Progenitor cell of endocrine pancreas (in vitro differentiated cells): ENCODE measurements at regions not wholly inside any gene's neighbourhood (a gene's known extent, or its start where the extent isn't known, plus 50 kb on each side); places are given as distances from the start of the nearest gene placed in this dataset.
"Not testable (repeated sequence)": the region's sequence is repeated elsewhere in the genome, so short reads cannot be mapped to it uniquely, and the experiment has no call there.

Experiments used
- DNase-seq: peaks from one replicate; pipeline ENCODE4 v3.0.0; 2021; ENCODE audit warnings: low spot score; ENCODE audit not compliant: unreplicated experiment
- H3K27ac Mint-ChIP-seq: 2 replicates; pipeline ENCODE4 v1.8.0; 2021; ENCODE audit warnings: mild to moderate bottlenecking, moderate library complexity, mixed read lengths
- H3K27me3 Mint-ChIP-seq: 2 replicates; pipeline ENCODE4 v1.8.0; 2021; ENCODE audit warnings: mixed read lengths
- H3K36me3 Mint-ChIP-seq: 2 replicates; pipeline ENCODE4 v1.8.0; 2022; ENCODE audit warnings: mixed read lengths; ENCODE audit not compliant: insufficient read depth
- H3K4me1 Mint-ChIP-seq: 2 replicates; pipeline ENCODE4 v1.8.0; 2021; ENCODE audit warnings: low read depth, mixed read lengths
- H3K4me3 Mint-ChIP-seq: 2 replicates; pipeline ENCODE4 v1.8.0; 2021; ENCODE audit warnings: low read depth, mild to moderate bottlenecking, moderate library complexity, mixed read lengths
- H3K9me3 Mint-ChIP-seq: 2 replicates; pipeline ENCODE4 v1.8.0; 2021; ENCODE audit warnings: low read depth, mixed read lengths
- TF ChIP-seq, protein P1 (sequence below): fragments of 200-600 bp; sonication (generic); IDR thresholded peaks from one replicate; pipeline ENCODE4 v1.5.0; 2021; ENCODE audit warnings: antibody characterized with exemption, mild to moderate bottlenecking; ENCODE audit not compliant: unreplicated experiment

GRCh38 chr3:72080095-72080494 is 295.1 kb upstream of the PROK2 start:
- H3K4me1 Mint-ChIP-seq = peaks cover 27% of the 10 kb centered on the region
- TF ChIP-seq, protein P1, sequence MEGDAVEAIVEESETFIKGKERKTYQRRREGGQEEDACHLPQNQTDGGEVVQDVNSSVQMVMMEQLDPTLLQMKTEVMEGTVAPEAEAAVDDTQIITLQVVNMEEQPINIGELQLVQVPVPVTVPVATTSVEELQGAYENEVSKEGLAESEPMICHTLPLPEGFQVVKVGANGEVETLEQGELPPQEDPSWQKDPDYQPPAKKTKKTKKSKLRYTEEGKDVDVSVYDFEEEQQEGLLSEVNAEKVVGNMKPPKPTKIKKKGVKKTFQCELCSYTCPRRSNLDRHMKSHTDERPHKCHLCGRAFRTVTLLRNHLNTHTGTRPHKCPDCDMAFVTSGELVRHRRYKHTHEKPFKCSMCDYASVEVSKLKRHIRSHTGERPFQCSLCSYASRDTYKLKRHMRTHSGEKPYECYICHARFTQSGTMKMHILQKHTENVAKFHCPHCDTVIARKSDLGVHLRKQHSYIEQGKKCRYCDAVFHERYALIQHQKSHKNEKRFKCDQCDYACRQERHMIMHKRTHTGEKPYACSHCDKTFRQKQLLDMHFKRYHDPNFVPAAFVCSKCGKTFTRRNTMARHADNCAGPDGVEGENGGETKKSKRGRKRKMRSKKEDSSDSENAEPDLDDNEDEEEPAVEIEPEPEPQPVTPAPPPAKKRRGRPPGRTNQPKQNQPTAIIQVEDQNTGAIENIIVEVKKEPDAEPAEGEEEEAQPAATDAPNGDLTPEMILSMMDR = no peak
- no peaks in the 10 kb centered on the region for H3K36me3 Mint-ChIP-seq
- peaks cover 15% of the 10 kb centered on the region for H3K9me3 Mint-ChIP-seq
- no peak for DNase-seq
- H3K4me3 Mint-ChIP-seq = no peak overlapping the region
- H3K27me3 Mint-ChIP-seq = peaks cover 4% of the 10 kb centered on the region
- H3K27ac Mint-ChIP-seq = no peak overlapping the region

DNA sequence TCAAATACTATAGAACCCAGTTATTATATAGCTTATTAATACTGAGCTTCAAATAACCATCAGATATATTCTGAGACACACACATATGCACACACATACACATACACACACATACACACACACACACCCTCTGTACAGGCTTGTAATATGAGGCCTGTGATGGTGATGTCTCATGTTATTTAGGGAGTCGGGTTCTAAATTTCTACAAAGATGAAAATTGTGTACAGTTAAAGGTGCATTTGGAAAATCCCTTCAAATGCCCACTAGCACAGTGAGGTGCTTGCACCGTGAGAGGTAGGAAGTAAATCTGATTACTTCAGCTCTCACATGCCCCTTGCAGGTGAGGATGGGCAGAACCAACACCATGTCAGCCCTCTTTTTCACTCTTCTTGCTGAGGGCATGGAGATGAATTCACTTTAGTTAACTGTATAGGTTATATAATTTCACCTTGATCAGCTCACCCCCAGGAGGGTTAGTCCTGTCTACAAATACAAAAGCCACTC is 294.5 kb upstream of the PROK2 start:
- Mint-ChIP-seq H3K9me3 (peaks cover 19% of the 10 kb centered on the region), H3K27ac (no peak overlapping the region), H3K4me1 (peaks cover 27% of the 10 kb centered on the region)

DNA sequence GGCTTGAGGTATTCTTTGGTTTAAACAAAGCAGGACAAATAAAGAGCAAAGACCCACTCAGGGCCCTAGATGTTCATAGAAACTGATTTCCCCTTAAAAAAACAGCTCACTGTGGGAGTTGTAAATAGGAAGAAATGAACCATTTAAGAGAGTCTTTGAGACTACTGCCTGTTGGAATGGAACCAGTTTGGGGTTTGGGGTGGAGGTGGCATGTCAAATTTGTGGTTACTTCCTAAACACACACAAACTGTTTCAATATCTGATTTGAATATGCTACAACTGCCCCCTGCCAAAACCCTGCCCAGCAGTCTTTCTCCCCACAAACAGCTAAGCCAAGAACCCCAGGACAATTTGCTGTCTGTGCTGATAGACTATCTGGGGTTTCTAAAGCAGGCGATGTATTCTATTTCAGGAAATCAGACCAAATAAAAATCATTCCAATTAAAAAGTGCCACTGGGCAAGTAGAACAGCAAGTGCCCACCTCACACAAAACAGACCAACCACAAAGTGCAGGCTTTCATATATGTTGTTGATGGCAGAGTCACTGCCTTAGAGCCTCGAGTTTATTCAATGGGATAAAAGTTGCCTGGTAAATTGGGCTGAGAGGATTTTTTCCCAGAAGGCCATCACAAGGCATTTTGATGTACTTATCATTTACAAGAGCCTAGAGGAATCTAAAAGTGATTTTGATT is 293.9 kb upstream of the PROK2 start:
- H3K36me3 Mint-ChIP-seq = no peaks in the 10 kb centered on the region
- peaks cover 27% of the 10 kb centered on the region for H3K4me1 Mint-ChIP-seq
- peaks cover 19% of the 10 kb centered on the region for H3K9me3 Mint-ChIP-seq
- no peak for DNase-seq
- no peak overlapping the region for H3K4me3 Mint-ChIP-seq
- TF ChIP-seq, protein P1 = no peak
- no peak overlapping the region for H3K27ac Mint-ChIP-seq
- peaks cover 4% of the 10 kb centered on the region for H3K27me3 Mint-ChIP-seq

More for the DNA sequence above, 294.5 kb upstream of the PROK2 start:
- H3K4me3 Mint-ChIP-seq = no peak overlapping the region
- H3K36me3 Mint-ChIP-seq = no peaks in the 10 kb centered on the region
- no peak for DNase-seq
- peaks cover 4% of the 10 kb centered on the region for H3K27me3 Mint-ChIP-seq
- TF ChIP-seq, protein P1 = no peak

DNA sequence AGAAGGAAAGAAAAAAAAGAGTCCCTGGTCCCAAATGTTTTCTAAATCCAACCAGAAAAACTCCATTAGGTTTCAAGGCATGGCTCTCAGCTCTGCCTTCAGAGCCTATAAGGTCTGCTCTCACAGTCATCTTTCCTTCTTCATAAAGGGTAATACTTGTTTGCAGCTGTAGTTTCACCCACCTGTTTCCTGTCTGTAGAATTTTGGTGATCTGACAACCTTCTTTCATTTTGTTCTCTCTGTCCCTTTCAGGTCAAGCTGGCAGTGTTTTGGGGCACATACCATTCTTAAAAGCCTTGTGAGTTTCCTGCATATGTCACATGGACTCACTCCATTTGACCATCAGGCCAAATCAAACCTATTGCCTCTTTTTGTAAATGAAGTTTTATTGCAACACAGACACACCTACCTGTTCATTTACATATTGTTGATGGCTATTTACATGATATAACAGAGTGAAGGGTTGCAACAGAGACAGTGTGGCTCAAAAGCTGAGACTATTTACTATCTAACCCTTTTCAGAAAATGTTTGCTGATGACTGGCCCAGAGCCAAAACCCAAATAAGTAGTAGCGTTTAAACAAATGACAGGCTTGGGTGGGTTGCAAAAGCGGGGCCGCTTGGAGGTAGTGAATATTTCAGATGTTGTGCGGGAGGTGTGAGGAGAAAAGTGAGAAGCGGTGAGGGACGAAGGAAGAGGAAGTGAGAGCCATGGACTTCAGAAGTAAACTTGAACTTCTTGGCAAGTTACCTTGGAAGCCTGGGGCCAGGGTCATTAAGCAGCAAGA is 292.7 kb upstream of the PROK2 start:
- H3K27ac Mint-ChIP-seq = no peak overlapping the region
- TF ChIP-seq, protein P1 = no peak

GRCh38 chr3:72075848-72076247 is 290.9 kb upstream of the PROK2 start:
- H3K9me3 Mint-ChIP-seq = peaks cover 19% of the 10 kb centered on the region
- not testable (repeated sequence) for H3K4me3 Mint-ChIP-seq, H3K27me3 Mint-ChIP-seq

More for the DNA sequence above, 292.7 kb upstream of the PROK2 start:
- Mint-ChIP-seq H3K4me3 (no peak overlapping the region), H3K27me3 (no peaks in the 10 kb centered on the region), H3K9me3 (peaks cover 19% of the 10 kb centered on the region), H3K4me1 (peaks cover 20% of the 10 kb centered on the region), H3K36me3 (no peaks in the 10 kb centered on the region)
- no peak for DNase-seq

More at GRCh38 chr3:72075848-72076247, 290.9 kb upstream of the PROK2 start:
- H3K4me1 Mint-ChIP-seq, DNase-seq, H3K36me3 Mint-ChIP-seq, H3K27ac Mint-ChIP-seq: not testable (repeated sequence)
